ENCODE measurements at regions not wholly inside any gene's neighbourhood (a gene's known extent, or its start where the extent isn't known, plus 50 kb on each side); places are given as distances from the start of the nearest gene placed in this dataset.

- TF ChIP-seq BHLHE40 (IDR thresholded peaks at IDR 0.05; ENCODE audit: borderline replicate concordance) = no peak
- no peak for TF ChIP-seq SUZ12 (IDR thresholded peaks at IDR 0.05)
- TF ChIP-seq SP1 (IDR thresholded peaks at IDR 0.05) = no peak
- TF ChIP-seq PKNOX1 (IDR thresholded peaks at IDR 0.05) = no peak
- TF ChIP-seq FOXM1 (IDR thresholded peaks at IDR 0.05; ENCODE audit: borderline replicate concordance) = no peak
- no peak for TF ChIP-seq FOXA1 (IDR thresholded peaks at IDR 0.05)
- no peak for TF ChIP-seq CTBP1 (IDR thresholded peaks at IDR 0.05; ENCODE audit: borderline replicate concordance)
- TF ChIP-seq HDGF (IDR thresholded peaks at IDR 0.05; ENCODE audit: borderline replicate concordance) = no peak
- no peak for TF ChIP-seq ARNT (IDR thresholded peaks at IDR 0.05)
Observed at GRCh38 chr4:72706684-72707083, 137.7 kb upstream of the ADAMTS3 start.
